Mammary epithelial cell (primary cell): ENCODE measurements at regions not wholly inside any gene's neighbourhood (a gene's known extent, or its start where the extent isn't known, plus 50 kb on each side); places are given as distances from the start of the nearest gene placed in this dataset.

Source experiments
- CTCF ChIP-seq, 2 donors: IDR thresholded peaks in 1 of 2; conservative IDR thresholded peaks in 1 of 2; 2 replicates each; pipeline ENCODE4 v1.5.1; 2011 to 2012; ENCODE audit warnings: inconsistent platforms in 2 of 2, low read length in 2 of 2, mild to moderate bottlenecking in 2 of 2, control low read depth in 1 of 2, low read depth in 1 of 2; ENCODE audit not compliant: insufficient read depth in 1 of 2; ENCODE audit errors: extremely low read depth in 1 of 2
- EZH2 ChIP-seq: IDR thresholded peaks from 2 replicates; pipeline ENCODE4 v1.6.1; 2012; ENCODE audit warnings: low read length, inconsistent platforms, borderline replicate concordance

- no peak for TF ChIP-seq CTCF (conservative IDR thresholded peaks at IDR 0.05 in 1 of 2, IDR thresholded peaks at IDR 0.05 in 1 of 2; ENCODE audit: extremely low read depth in 1 of 2, insufficient read depth in 1 of 2, low read depth in 1 of 2, low read length in 2 of 2)
- no peak for TF ChIP-seq EZH2
These were observed 337.2 kb upstream of the CDH6 start for GRCh38 chr5:30856242-30856641.
